Hepatocyte (in vitro differentiated cells): ENCODE measurements at regions not wholly inside any gene's neighbourhood (a gene's known extent, or its start where the extent isn't known, plus 50 kb on each side); places are given as distances from the start of the nearest gene placed in this dataset.

Experiments
- CTCF ChIP-seq: fragments of 200-600 bp; sonication (generic); IDR thresholded peaks from 2 replicates; pipeline ENCODE4 v1.5.1; 2016; ENCODE audit warnings: antibody characterized with exemption, mild to moderate bottlenecking; ENCODE audit not compliant: poor library complexity
- EZH2 ChIP-seq: fragments of 200-600 bp; sonication (generic); IDR thresholded peaks from 2 replicates; pipeline ENCODE4 v1.6.1; 2016; ENCODE audit warnings: antibody characterized with exemption, mild to moderate bottlenecking, borderline replicate concordance

DNA sequence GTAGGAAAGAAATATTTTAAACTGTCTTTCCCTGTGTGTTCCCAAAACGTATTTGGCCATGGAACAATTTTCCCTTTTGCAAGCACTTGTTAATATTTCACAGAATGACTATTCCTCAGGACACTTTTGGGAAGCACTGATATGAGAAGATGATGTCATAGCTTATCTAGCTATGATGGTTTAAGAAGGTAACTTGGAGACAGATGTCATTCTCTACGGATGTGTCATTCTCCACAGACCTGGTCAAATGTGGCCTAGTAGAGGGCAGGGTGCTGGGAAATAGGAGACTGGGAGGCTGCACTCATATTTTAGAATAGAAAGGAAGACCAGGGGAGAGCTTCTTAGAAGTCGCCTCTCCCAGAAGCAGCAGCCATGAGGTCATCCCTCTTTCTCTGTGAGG is 220.7 kb upstream of the GLI3 start:
- no peak for TF ChIP-seq EZH2
- no peak for TF ChIP-seq CTCF
